T-helper 17 cell (primary cell): ENCODE measurements at regions not wholly inside any gene's neighbourhood (a gene's known extent, or its start where the extent isn't known, plus 50 kb on each side); places are given as distances from the start of the nearest gene placed in this dataset.
"Not testable (repeated sequence)": the region's sequence is repeated elsewhere in the genome, so short reads cannot be mapped to it uniquely, and the experiment has no call there.

Experiments
- ATAC-seq: fragments of 150-1000 bp; cut with Tn5 transposase; 2 replicates; pipeline ENCODE4 v1.10.0; 2021; ENCODE audit warnings: mild to moderate bottlenecking, moderate library complexity
- DNase-seq, 3 donors: peaks; one replicate each; pipeline versions ENCODE4 v3.0.0 to v3.0.0-alpha.2; 2020 to 2021
- H3K9me3 ChIP-seq: one replicate; pipeline ENCODE4 v1.7.0; 2013; ENCODE audit warnings: low read length, mild to moderate bottlenecking; ENCODE audit not compliant: control insufficient read depth, poor library complexity, severe bottlenecking
- H3K27ac Mint-ChIP-seq: one replicate; pipeline ENCODE4 v1.8.0; 2022; ENCODE audit warnings: mild to moderate bottlenecking, moderate library complexity, mixed read lengths
- H3K27me3 Mint-ChIP-seq: one replicate; pipeline ENCODE4 v1.8.0; 2022; ENCODE audit warnings: mixed read lengths
- H3K36me3 Mint-ChIP-seq: one replicate; pipeline ENCODE4 v1.8.0; 2022; ENCODE audit warnings: low read depth, mixed read lengths
- H3K4me1 Mint-ChIP-seq: one replicate; pipeline ENCODE4 v1.8.0; 2022; ENCODE audit warnings: mild to moderate bottlenecking, mixed read lengths
- H3K4me3 Mint-ChIP-seq: one replicate; pipeline ENCODE4 v1.8.0; 2022; ENCODE audit warnings: mild to moderate bottlenecking, moderate library complexity, mixed read lengths

DNA sequence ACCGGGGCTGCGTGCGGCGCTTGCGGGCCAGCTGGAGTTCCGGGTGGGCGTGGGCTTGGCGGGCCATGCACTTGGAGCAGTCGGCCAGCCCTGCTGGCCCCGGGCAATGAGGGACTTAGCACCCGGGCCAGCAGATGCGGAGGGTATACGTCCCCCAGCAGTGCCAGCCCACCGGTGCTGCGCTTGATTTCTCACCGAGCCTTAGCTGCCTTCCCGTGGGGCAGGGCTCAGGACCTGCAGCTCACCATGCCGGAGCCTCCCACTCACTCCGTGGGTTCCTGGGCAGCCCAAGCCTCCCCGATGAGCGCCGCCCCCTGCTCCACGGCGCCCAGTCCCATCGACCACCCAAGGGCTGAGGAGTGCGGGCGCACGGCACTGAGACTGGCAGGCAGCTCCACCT, 51.4 kb upstream of the INPP4B start:
- not testable (repeated sequence) for DNase-seq, H3K36me3 Mint-ChIP-seq, H3K4me3 Mint-ChIP-seq, H3K27ac Mint-ChIP-seq, H3K27me3 Mint-ChIP-seq, ATAC-seq, H3K9me3 ChIP-seq, H3K4me1 Mint-ChIP-seq

DNA sequence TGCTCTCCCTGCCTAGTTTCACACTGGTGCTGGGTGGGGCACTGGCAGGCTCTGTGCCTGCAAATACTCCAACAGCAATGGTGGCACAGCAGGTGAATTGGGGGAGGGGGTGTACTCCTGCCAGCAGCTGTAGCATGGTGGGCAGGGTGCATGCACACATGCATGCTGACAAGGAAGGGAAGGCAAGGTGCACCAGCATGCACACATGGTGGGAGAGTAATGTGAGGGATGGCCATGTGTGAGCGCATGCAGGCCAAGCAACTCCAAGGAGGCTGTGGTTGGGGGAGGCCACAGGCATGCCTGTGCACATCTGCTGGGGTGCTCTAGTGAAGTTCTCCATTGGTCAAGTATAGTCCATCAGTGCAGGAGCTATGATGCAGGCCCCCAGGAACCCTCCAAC, 54.5 kb upstream of the INPP4B start:
- Mint-ChIP-seq H3K27me3 (no peaks in the 10 kb centered on the region), H3K27ac (no peak overlapping the region), H3K4me1 (no peaks in the 10 kb centered on the region), H3K36me3 (no peaks in the 10 kb centered on the region), H3K4me3 (no peak overlapping the region)
- no peaks in the 10 kb centered on the region for H3K9me3 ChIP-seq
- DNase-seq, result no peak
- no peak for ATAC-seq

DNA sequence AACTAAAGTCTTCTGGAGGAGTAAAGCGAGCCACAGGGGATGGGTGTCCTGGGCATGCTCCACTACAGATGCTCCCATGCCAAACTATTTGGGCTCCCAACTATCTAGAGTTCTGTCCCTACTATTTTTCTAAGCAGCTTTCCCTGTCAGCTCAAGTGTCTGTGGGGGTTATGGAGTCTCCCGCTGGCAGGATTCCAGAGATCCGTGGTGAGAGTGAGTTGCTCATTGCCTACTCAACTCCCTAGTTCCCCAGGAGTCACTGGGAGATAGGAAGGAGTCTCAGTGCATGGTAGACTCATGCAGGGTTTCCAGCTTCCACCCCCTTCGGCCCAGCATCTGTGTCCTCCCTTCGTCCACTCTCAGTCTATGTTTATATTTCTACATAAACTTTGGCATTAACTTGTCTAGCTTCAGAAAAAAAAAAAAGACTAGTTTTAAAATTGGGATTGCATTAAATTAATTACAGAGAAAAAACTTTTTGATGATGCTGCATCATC, 55.1 kb upstream of the INPP4B start:
- no peaks in the 10 kb centered on the region for H3K9me3 ChIP-seq
- no peaks in the 10 kb centered on the region for H3K27me3 Mint-ChIP-seq
- no peaks in the 10 kb centered on the region for H3K4me1 Mint-ChIP-seq
- H3K36me3 Mint-ChIP-seq, result peaks cover 2% of the 10 kb centered on the region
- no peak overlapping the region for H3K27ac Mint-ChIP-seq
- H3K4me3 Mint-ChIP-seq, result no peak overlapping the region
- ATAC-seq (no peak), DNase-seq (no peak)

DNA sequence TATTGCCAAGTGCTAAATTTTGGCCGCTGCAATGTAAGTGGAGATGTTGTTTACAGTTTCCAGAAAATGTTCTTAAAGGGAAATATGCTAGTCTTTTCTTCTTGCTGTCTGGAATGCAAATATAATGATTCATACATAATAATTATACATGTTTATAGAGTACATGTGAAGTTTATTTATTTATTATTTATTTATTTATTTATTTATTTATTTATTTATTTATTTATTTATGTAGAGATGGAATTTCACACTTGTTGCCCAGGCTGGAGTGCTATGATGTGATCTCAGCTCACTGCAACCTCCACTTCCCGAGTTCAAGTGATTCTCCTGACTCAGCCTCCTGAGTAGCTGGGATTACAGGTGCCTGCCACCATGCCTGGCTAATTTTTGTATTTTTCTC, 57.5 kb upstream of the INPP4B start:
- not testable (repeated sequence) for H3K36me3 Mint-ChIP-seq, H3K27me3 Mint-ChIP-seq, ATAC-seq, H3K4me3 Mint-ChIP-seq, H3K9me3 ChIP-seq, H3K4me1 Mint-ChIP-seq, DNase-seq, H3K27ac Mint-ChIP-seq

DNA sequence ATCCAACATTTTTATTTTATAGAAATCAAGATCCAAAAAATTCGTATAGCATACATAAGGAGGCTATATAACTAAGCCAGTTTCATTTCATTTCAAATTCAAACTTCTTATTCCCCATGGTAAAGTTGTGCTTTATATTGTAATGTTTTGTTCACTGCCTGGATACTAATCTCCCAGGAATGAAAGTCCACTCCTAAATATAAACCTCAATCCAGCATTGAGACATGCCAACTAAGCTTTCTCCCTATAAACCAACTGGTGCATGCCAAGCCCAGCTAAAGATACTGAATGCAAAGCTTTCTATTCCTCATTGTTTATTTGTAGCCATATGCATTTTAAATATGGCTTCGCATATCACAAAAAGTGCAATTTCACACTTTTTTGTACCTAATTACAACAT, 63.8 kb upstream of the INPP4B start:
- peaks cover 2% of the 10 kb centered on the region for H3K36me3 Mint-ChIP-seq
- no peak overlapping the region for H3K27ac Mint-ChIP-seq
- no peak overlapping the region for H3K4me3 Mint-ChIP-seq
- ATAC-seq (no peak), DNase-seq (no peak)
- no peaks in the 10 kb centered on the region for H3K9me3 ChIP-seq
- H3K27me3 Mint-ChIP-seq, result peaks cover 16% of the 10 kb centered on the region
- H3K4me1 Mint-ChIP-seq, result no peaks in the 10 kb centered on the region

DNA sequence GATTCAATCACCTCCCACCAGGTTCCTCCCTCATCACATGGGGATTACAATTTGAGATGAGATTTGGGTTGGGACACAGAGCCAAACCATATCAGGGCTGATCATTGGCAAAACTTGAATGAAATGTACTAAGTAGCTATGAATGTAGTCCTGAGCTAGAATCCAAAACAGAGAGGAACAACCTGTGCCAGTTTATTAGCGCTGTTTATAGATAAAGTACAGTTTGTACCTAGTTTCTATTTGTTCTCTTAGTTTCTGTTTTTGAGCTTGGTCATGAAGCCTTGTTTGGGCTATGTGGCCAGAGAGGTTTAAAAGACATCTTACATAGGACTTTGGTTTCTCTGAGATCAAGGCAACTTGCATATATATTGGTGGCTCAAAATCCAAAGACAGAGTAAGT, 66.9 kb upstream of the INPP4B start:
- DNase-seq (no peak), ATAC-seq (no peak)
- Mint-ChIP-seq H3K36me3 (no peaks in the 10 kb centered on the region), H3K4me1 (no peaks in the 10 kb centered on the region), H3K27me3 (peaks cover 16% of the 10 kb centered on the region), H3K27ac (no peak overlapping the region), H3K4me3 (no peak overlapping the region)
- H3K9me3 ChIP-seq, result no peaks in the 10 kb centered on the region

DNA sequence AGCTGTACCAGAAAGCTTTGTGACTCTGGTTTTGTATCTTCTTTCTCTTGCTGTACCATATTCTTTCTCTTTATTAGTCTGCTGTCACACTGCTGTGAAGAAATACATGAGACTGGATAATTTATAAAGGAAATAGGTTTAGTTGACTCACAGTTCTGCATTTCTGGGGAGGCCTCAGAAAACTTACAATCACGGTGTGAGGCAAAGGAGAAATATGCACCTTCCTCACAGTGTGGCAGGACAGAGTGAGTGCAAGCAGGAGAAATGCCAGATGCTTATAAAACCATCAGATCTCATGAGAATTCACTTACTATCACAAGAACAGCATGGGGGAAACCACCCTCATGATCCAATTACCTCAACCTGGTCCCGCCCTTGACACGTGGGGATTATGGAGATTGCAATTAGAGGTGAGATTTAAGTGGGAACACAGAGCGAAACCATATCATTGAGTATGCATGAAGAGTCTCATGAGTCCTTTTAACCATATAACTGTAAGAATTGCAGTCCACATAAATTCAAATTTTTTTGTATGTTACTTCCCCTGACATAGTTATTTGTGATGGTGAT, 67.4 kb upstream of the INPP4B start:
- no peak for DNase-seq
- ATAC-seq, result no peak
- H3K36me3 Mint-ChIP-seq, result no peaks in the 10 kb centered on the region
- peaks cover 15% of the 10 kb centered on the region for H3K27me3 Mint-ChIP-seq
- no peaks in the 10 kb centered on the region for H3K9me3 ChIP-seq
- H3K27ac Mint-ChIP-seq, result no peak overlapping the region
- no peak overlapping the region for H3K4me3 Mint-ChIP-seq
- H3K4me1 Mint-ChIP-seq, result no peaks in the 10 kb centered on the region

DNA sequence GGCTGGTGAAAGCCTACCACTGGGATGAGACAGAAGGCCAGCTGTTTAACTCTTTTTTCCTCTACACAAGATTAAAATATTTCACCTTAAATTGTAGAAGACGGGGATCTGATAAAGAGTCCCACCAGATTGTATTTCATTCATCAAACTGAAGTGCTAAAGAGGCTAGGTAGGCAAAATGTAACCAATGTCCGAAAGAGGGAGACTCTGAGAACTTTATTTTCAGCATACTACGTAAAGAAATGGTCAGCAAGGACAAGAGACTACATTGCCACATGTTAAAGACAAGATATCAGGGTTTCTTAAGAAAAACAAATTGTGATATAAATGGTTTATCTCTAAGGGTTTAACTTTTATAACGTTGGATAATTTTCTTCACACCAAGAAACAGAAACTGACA, 71.6 kb upstream of the INPP4B start:
- DNase-seq (no peak), ATAC-seq (no peak)
- H3K4me3 Mint-ChIP-seq, result no peak overlapping the region
- no peaks in the 10 kb centered on the region for H3K4me1 Mint-ChIP-seq
- H3K36me3 Mint-ChIP-seq, result no peaks in the 10 kb centered on the region
- no peaks in the 10 kb centered on the region for H3K9me3 ChIP-seq
- H3K27me3 Mint-ChIP-seq, result peaks cover 9% of the 10 kb centered on the region
- H3K27ac Mint-ChIP-seq, result no peak overlapping the region

DNA sequence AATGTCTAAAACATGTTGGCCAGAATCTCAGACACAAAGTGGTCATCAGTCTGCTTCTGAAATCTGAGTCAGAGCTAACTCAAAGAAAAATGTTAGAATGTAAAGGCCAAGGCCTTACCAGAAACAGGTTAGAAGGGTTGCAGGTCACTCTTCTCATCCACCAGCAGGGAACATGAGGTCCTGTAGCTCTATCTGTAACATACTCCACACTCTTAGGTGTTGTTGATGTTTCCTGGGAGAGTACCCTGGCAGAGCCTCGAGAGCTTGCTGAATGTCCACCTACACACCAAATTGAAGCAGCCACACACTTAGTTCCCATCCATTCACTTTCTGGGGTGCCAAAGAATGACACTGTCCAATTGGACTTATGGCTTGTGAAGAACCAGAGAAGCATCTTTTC, 76.6 kb upstream of the INPP4B start:
- DNase-seq (no peak), ATAC-seq (no peak)
- Mint-ChIP-seq H3K27ac (no peak overlapping the region), H3K4me1 (no peaks in the 10 kb centered on the region), H3K4me3 (no peak overlapping the region), H3K27me3 (peaks cover 15% of the 10 kb centered on the region), H3K36me3 (no peaks in the 10 kb centered on the region)
- H3K9me3 ChIP-seq, result no peaks in the 10 kb centered on the region

DNA sequence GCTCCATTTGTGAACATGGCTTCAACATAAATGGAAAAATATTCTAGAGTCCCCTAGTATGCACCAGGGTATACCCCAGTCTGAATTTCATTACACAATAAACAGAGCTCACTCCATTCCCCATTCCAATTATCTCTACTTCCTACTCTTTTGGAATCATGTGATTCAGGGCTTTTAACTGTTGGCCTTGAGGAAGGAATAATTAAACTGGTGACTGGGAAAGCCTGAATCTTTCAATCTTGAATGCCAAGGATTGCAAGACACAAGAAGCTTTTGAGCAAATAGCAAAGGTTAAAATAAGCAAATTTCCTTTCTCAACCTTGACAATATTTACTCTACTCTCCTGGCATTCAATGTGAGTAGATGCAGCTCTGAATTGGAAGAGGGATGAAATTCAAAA, 77.5 kb upstream of the INPP4B start:
- peaks cover 23% of the 10 kb centered on the region for H3K27me3 Mint-ChIP-seq

DNA sequence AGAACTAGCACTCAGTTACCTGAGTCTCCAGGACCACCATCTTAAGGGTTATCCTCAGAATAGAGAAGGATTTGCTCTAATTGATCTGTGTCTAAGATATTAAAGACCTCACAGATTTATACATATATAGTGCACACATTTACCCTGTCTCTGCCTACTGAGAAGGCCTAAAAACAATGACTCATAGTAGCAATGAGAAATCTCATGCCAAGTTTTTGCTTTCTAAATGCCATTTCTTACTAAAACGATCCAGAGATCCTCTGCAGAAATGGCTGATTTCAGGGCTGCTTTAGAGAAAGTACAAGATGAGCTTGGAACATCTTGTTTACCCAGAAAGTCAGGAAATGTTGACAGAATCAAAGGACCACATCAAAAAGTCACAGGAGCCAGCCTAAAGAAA, 79.1 kb upstream of the INPP4B start:
- Mint-ChIP-seq H3K4me3 (no peak overlapping the region), H3K4me1 (no peaks in the 10 kb centered on the region), H3K36me3 (no peaks in the 10 kb centered on the region), H3K27me3 (peaks cover 29% of the 10 kb centered on the region), H3K27ac (no peak overlapping the region)
- no peak for ATAC-seq
- no peak for DNase-seq
- H3K9me3 ChIP-seq, result no peaks in the 10 kb centered on the region

More for the DNA sequence above, 77.5 kb upstream of the INPP4B start:
- Mint-ChIP-seq H3K4me1 (no peaks in the 10 kb centered on the region), H3K4me3 (no peak overlapping the region), H3K27ac (no peak overlapping the region), H3K36me3 (no peaks in the 10 kb centered on the region)
- ATAC-seq (no peak), DNase-seq (no peak)
- no peaks in the 10 kb centered on the region for H3K9me3 ChIP-seq

DNA sequence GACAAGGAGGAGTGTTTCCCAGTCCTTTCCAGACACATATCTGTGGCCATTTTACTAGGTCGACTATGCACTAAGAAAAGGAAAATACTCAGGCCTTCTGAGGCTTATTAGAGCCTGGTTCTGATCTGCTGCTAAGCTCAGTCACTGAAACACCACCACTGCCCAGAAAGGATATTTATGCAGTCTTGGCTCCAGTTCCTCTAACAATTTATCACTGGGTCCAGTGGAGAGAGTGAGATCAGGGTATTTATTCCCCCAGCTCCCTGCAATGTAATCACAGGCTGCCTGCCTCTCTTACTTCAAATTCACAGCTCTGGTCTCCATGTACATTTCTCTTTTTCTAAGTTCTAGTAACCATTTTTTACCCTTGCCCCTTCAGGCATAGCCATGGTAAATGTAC, 81.6 kb upstream of the INPP4B start:
- Mint-ChIP-seq H3K27ac (no peak overlapping the region), H3K27me3 (peaks cover 20% of the 10 kb centered on the region), H3K4me1 (no peaks in the 10 kb centered on the region), H3K36me3 (no peaks in the 10 kb centered on the region), H3K4me3 (no peak overlapping the region)
- DNase-seq (no peak), ATAC-seq (no peak)
- no peaks in the 10 kb centered on the region for H3K9me3 ChIP-seq

DNA sequence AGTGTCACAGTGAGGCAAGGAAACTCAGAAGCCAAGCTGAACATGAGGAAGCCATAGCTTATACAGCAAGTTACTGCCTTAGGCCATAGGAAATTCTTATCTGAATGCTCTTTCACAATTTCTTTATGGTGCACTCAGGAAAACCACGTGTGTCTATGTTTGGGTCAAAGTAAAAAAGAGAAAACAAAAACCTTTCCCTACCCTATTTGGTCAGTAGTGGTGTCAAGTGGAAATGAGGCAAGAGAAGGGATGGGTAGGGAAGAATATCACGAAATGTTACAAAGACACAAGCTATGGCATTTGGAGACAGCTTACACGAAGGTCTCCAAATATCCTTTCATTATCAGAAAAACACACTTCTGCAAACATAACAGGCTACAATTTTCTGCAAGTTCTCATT, 83.4 kb upstream of the INPP4B start:
- H3K4me3 Mint-ChIP-seq, result no peak overlapping the region
- H3K27ac Mint-ChIP-seq, result no peak overlapping the region
- no peak for ATAC-seq
- H3K4me1 Mint-ChIP-seq, result no peaks in the 10 kb centered on the region
- DNase-seq, result no peak
- H3K27me3 Mint-ChIP-seq, result peaks cover 13% of the 10 kb centered on the region
- no peaks in the 10 kb centered on the region for H3K9me3 ChIP-seq
- H3K36me3 Mint-ChIP-seq, result no peaks in the 10 kb centered on the region

DNA sequence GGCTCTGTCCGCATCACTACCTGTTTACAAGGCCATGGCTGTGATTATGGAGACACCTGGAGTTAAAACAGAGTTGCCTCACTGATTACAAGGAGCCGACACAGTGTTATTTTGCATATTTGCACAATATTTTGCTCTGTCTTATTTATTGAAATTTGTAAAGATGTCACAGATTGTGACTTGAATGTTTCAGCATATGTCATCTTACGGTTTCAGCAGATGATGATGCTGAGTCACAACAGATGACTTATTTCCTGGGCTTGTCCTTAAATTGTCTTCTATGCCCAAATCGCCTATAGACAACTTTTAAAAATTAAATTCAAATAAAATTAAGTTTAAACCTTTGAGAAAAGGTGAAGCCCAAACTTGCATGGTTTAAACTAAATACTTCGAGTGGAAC, 87.1 kb upstream of the INPP4B start:
- Mint-ChIP-seq H3K36me3 (no peaks in the 10 kb centered on the region), H3K4me3 (no peak overlapping the region), H3K4me1 (no peaks in the 10 kb centered on the region), H3K27me3 (peaks cover 10% of the 10 kb centered on the region), H3K27ac (no peak overlapping the region)
- DNase-seq (no peak), ATAC-seq (no peak)
- no peaks in the 10 kb centered on the region for H3K9me3 ChIP-seq
